Endodermal cell (in vitro differentiated cells): ENCODE measurements at regions not wholly inside any gene's neighbourhood (a gene's known extent, or its start where the extent isn't known, plus 50 kb on each side); places are given as distances from the start of the nearest gene placed in this dataset.
A peak's percentile ranks its signal among the peaks of the same experiment; 100 is the strongest.

Source experiments
- DNase-seq: peaks from one replicate; pipeline ENCODE4 v3.0.0-alpha.2; 2017
- H3K27ac ChIP-seq: 2 replicates; pipeline ENCODE4 v1.5.1; 2013; ENCODE audit warnings: mild to moderate bottlenecking, low read depth, low read length, moderate library complexity
- H3K27me3 ChIP-seq: 2 replicates; pipeline ENCODE4 v1.6.1; 2013; ENCODE audit warnings: mild to moderate bottlenecking, low read length, moderate library complexity; ENCODE audit not compliant: insufficient read depth, control insufficient read depth, poor library complexity, severe bottlenecking
- H3K36me3 ChIP-seq: 2 replicates; pipeline ENCODE4 v1.7.0; 2013; ENCODE audit warnings: mild to moderate bottlenecking, low read length, moderate library complexity; ENCODE audit not compliant: control insufficient read depth, insufficient read depth
- H3K4me1 ChIP-seq: one replicate; pipeline ENCODE4 v1.7.0; 2013; ENCODE audit warnings: low read length; ENCODE audit not compliant: control insufficient read depth, insufficient read depth
- H3K4me3 ChIP-seq: 2 replicates; pipeline ENCODE4 v1.5.1; 2013; ENCODE audit warnings: mild to moderate bottlenecking, low read length, moderate library complexity
- H3K9ac ChIP-seq: 2 replicates; pipeline ENCODE4 v1.6.1; 2013; ENCODE audit warnings: mild to moderate bottlenecking, low read length, moderate library complexity; ENCODE audit not compliant: poor library complexity, severe bottlenecking; ENCODE audit errors: extremely low read depth
- H3K9me3 ChIP-seq: 2 replicates; pipeline ENCODE4 v1.6.1; 2013; ENCODE audit warnings: mild to moderate bottlenecking, low read length, moderate library complexity; ENCODE audit not compliant: control insufficient read depth
- H3K27ac Mint-ChIP-seq: 2 replicates; pipeline ENCODE4 v1.8.0; 2020; ENCODE audit warnings: mixed read lengths
- H3K27me3 Mint-ChIP-seq: 2 replicates; pipeline ENCODE4 v1.8.0; 2021; ENCODE audit warnings: mild to moderate bottlenecking, mixed read lengths; ENCODE audit not compliant: insufficient read depth
- H3K36me3 Mint-ChIP-seq: 2 replicates; pipeline ENCODE4 v1.8.0; 2020; ENCODE audit warnings: low read depth, mixed read lengths
- H3K4me1 Mint-ChIP-seq: 2 replicates; pipeline ENCODE4 v1.8.0; 2020; ENCODE audit warnings: mixed read lengths
- H3K4me3 Mint-ChIP-seq: 2 replicates; pipeline ENCODE4 v1.8.0; 2020; ENCODE audit warnings: mild to moderate bottlenecking, moderate library complexity, mixed read lengths
- H3K9me3 Mint-ChIP-seq: 2 replicates; pipeline ENCODE4 v1.8.0; 2020; ENCODE audit warnings: mild to moderate bottlenecking, mixed read lengths
- CTCF ChIP-seq: fragments of 200-600 bp; sonication (generic); conservative IDR thresholded peaks from 2 replicates; pipeline ENCODE4 v1.5.0; 2021; ENCODE audit warnings: antibody characterized with exemption, mild to moderate bottlenecking
- WGBS, 2 experiments: methylation state at CpG; one replicate each; pipeline versions ENCODE4 v1.1.5 to v1.1.7; 2013; ENCODE audit warnings: missing lambda C conversion rate in 2 of 2, mixed read lengths in 1 of 2; ENCODE audit not compliant: insufficient coverage in 1 of 2, insufficient read length in 1 of 2; 5-methylcytosine and 5-hydroxymethylcytosine counted together

- Histone ChIP-seq H3K36me3 (no peaks in the 10 kb centered on the region), H3K9me3 (no peaks in the 10 kb centered on the region), H3K27me3 (peaks cover 46% of the 10 kb centered on the region), H3K9ac (no peak overlapping the region), H3K4me1 (no peaks in the 10 kb centered on the region), H3K4me3 (no peak overlapping the region), H3K27ac (no peak overlapping the region)
- DNase-seq: peak; percentile 53
- 61 to 78% methylated on average over 2 to 4 of the region's 4 CpGs for WGBS, 2 experiments
- peaks cover 26% of the 10 kb centered on the region for H3K27me3 Mint-ChIP-seq
- no peak overlapping the region for H3K27ac Mint-ChIP-seq
- TF ChIP-seq CTCF: peak; percentile 69
- H3K4me3 Mint-ChIP-seq: no peak overlapping the region
- H3K9me3 Mint-ChIP-seq: peaks cover 25% of the 10 kb centered on the region
- no peaks in the 10 kb centered on the region for H3K36me3 Mint-ChIP-seq
- no peaks in the 10 kb centered on the region for H3K4me1 Mint-ChIP-seq
Observed at GRCh38 chr14:77991128-77991772, 178.9 kb upstream of the NRXN3 start.

- WGBS, 2 experiments: 88 to 93% methylated on average over 1 of the region's 1 CpG
- no peak overlapping the region for H3K27ac Mint-ChIP-seq
- DNase-seq: no peak
Observed at GRCh38 chr14:78005325-78005724, 164.8 kb upstream of the NRXN3 start.

GRCh38 chr14:78007160-78007559 lies 163.0 kb upstream of the NRXN3 start:
- Mint-ChIP-seq H3K27ac (no peak overlapping the region), H3K36me3 (peaks cover 1% of the 10 kb centered on the region), H3K9me3 (peaks cover 20% of the 10 kb centered on the region), H3K4me3 (no peak overlapping the region), H3K4me1 (no peaks in the 10 kb centered on the region), H3K27me3 (peaks cover 11% of the 10 kb centered on the region)
- no peak for DNase-seq
- no peak for TF ChIP-seq CTCF
- Histone ChIP-seq H3K36me3 (no peaks in the 10 kb centered on the region), H3K27ac (no peak overlapping the region), H3K27me3 (peaks cover 2% of the 10 kb centered on the region), H3K4me3 (no peak overlapping the region), H3K4me1 (no peaks in the 10 kb centered on the region), H3K9me3 (no peaks in the 10 kb centered on the region), H3K9ac (no peak overlapping the region)
- WGBS, 2 experiments: 85% methylated on average over 3 of the region's 3 CpGs

More at GRCh38 chr14:78005325-78005724, 164.8 kb upstream of the NRXN3 start:
- Mint-ChIP-seq H3K4me1 (no peaks in the 10 kb centered on the region), H3K9me3 (peaks cover 38% of the 10 kb centered on the region), H3K36me3 (peaks cover 1% of the 10 kb centered on the region), H3K27me3 (peaks cover 10% of the 10 kb centered on the region), H3K4me3 (no peak overlapping the region)
- H3K4me1 ChIP-seq: no peaks in the 10 kb centered on the region
- no peaks in the 10 kb centered on the region for H3K27me3 ChIP-seq
- H3K9me3 ChIP-seq: peaks cover 13% of the 10 kb centered on the region
- no peak overlapping the region for H3K4me3 ChIP-seq
- no peak overlapping the region for H3K9ac ChIP-seq
- no peaks in the 10 kb centered on the region for H3K36me3 ChIP-seq
- no peak for TF ChIP-seq CTCF
- H3K27ac ChIP-seq: no peak overlapping the region
